ENCODE measurements at regions not wholly inside any gene's neighbourhood (a gene's known extent, or its start where the extent isn't known, plus 50 kb on each side); places are given as distances from the start of the nearest gene placed in this dataset.
"Not testable (repeated sequence)": the region's sequence is repeated elsewhere in the genome, so short reads cannot be mapped to it uniquely, and the experiment has no call there.

DNA sequence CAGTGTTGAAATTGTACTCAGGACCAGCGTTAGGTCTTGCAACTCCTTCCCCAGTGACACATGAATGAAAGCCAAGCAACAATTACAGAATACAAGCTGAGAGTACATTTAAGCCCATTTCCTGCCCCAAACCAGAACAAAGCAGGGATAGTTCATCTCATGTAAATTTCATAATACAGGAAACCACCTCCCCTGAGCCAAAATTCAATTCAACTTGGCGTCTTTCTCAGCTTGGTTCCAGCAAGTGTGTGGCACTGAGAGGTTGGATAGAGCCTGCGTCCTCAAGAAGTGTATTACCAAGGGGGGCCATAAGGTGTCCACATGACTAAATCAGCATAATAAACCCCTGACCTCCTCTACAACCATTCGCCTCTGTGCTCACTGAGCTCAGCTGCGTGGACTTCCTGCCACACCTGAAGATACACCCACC is 278.9 kb upstream of the CRY1 start:
- DNase-seq, result no peak

DNA sequence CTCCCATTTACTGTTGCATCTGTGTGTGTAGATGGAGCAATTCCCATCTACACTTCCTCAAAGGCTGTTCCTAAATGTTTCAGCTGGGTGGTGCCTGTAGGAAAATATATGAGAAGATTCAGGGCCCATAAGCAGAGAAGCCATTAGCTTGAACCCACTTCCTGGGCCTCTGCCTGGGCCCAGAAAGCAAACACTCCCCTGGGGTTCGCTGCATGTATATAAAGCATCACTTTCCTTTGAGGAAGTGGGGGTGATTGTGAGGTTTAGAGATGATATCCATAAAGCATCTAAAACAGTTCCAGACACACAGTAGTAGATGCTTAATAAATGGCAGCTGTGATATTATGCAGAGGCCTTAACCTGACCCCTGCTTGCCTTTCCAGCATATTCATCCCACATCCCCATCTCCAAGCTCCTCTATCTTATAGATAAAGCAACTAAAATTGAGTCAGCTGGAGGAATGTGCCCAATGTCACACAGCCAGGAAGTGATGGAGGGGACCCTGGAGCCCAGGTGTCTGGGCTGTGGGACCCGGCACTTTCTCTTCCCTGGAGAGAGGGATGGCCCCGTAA is 280.0 kb upstream of the CRY1 start:
- no peak for DNase-seq

DNA sequence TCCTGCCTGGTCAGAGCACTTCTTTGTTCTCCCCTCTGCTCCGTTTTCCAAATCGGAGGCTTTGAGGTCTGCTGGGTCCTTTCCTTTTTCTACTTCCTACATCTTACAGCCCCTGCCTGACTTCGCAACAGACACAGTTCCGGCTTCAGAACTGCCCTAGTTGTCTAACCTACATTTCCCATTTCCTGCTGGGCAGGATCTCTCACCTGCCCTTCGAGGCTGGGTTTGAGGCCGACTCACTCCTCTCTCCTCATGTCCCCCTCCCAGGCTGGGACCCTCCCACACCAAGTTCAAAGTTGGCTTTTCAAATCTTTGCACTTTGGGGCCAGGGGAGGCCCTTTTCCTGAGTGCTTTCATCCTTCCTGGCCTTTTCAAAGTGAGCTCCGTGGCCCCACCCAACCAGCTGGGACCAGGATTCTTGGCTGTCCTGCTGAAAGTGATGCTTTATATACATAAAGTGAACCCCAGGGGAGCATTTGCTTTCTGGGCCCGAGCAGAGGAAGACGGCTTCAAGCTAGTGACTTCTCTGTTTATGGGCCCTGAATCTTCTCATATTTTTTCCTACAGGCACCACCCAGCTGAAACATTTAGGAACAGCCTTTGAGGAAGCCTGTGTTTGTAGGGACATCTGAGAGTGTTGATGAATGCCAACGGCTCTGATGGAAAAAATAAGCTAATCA is 281.0 kb upstream of the CRY1 start:
- DNase-seq, result no peak

DNA sequence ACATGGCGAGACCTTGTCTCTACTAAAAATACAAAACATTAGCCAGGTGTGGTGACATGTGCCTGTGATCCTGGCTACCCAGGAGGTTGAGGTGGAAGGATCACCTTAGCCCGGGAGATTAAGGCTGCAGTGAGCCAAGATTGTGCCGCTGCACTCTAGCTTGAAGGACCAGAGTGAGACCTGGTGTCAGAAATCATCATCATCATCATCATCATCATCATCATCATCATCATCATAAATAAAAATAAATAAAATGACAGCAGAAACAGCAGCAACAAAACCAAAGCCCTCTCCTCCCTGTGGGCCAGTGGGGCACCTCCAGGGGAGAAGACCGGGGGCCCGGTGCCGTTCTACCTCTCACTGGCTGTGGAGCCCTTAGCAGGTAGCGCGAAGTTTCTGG is 281.9 kb upstream of the CRY1 start:
- DNase-seq, result no peak

DNA sequence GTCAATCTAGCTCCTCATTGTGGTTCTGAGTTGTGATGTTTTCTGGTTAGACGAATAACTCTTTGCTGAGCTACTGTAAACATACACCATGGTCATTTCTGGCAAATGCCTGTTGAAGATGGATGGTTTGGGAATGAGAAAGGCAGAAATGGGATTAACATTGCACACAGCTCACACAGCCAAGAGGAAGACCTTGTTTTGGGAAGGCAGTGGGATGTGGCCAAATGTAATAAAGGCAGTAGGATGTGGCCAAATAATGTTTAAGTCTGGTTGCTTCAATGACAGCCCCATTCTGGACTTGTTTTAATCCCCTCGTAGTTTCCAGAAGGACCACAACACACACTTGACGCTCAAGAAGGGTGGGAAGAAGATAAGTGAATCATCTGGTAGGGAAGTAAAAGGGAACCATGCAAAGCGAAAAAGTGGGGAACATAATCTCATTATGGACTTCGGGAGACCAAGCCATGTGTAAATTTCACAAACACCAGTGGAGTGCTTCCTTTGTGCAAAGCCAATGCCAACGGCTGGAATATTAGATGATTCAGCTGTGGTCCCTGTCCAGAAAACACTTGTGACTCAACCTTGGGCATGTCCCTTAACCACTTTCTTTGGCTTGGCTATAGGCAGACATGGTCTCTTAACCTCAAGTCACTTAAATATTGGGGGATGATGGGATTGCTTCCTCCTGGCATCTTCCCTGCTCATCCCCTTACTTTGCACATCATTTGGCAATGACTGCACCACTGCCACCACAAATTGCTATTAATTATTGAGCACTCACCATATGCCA is 284.4 kb upstream of the CRY1 start:
- no peak for DNase-seq

DNA sequence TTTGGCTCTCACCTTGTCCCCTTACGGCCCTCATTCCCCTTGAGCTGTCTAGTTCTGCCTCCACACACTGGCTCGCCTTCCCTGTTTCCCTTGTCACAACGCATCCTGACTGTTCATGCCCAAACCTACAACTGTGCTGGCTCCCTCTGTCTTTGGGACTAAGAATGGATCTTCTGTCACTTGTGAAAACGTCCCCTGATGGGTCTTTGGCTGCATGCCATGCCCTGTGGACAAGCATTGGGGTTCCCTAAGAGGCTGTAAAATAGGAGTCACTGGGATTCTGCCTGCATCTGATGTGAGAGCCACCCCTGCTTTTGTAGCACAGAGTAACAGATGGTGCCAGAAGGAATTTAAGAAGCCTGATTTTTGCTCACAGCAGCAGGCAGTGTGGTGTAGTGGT is 285.3 kb upstream of the CRY1 start:
- no peak for DNase-seq

DNA sequence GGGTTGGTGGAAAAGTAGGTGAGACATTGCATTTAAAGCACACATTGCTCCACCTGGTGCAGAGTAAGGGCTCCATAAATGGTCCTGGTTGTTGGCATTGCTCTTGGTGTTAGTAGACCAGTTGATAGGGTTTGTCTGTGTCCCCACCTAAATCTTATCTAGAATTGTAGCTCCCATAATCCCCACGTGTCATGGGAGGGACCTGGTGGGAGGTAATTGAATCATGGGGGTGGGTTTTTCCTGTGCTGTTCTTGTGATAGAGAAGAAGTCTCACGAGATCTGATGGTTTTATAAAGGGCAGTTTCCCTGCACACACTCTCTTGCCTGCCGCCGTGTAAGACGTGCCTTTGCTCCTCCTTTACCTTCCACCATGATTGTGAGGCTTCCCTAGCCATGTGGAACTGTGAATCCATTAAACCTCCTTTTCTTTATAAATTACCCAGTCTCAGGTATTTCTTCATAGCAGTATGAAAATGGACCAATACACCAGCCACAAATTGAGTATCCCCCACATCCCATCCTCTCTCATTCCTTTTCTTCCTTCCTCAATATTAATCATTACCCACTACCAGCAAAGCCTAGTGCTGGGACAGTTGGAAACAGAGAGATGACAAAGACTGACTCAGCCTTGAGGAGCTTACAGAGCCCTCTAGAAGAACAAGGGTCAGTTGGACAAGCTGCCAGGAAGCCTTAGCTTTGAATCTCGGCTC is 285.9 kb upstream of the CRY1 start:
- not testable (repeated sequence) for DNase-seq

DNA sequence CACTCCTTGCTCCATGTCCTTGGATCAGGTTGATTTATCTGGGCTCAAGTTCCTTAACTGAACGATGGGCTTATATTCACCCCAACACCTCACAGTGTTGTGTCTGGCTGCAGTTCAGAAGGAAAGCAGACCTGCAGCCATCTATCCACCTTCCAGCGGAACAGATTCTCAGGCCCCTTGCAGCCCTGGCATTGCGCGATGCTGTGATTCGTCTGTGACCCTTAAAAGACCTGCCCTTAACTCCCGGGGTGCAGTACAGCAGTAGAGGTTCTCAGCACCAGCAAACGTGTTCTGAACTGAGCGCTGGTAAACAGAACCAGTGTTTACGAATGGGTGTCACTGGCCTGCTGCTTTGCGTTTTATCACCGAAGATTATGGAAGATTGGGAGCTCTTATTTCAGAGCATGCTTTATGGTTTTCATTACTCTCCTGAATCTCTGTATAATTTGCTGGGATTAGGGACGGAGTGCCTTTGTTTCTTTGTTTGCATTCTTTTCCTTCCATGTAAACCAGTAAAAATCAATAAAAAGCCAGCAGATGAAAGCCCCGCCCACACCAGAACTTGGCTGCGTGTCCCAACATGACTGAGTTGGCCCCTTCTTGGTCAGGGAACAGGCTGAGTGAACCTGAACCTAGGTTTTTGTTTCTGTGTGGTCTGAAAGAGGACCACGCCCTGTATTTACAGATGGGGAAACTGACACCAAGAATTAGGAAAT is 286.7 kb upstream of the CRY1 start:
- no peak for DNase-seq

DNA sequence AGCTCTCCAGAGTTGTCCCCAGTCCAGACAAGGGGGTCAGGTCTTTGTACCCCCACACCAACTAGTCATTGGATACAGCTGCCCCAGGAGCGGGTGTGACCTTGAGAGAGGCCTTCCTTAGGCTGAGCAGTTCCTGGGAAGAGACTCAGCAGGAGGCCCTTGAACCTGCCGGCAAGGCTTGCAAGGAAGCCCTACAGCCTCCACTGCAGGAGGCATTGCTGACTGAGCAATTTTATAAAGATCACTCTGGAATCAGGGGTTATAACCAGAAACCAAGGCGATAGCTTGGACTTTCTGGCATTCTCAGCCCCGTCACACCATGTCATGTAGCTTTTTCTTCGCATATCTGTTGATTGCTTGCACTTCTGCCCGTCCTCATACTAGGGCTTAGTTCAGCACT is 291.3 kb upstream of the CRY1 start:
- DNase-seq, result no peak

DNA sequence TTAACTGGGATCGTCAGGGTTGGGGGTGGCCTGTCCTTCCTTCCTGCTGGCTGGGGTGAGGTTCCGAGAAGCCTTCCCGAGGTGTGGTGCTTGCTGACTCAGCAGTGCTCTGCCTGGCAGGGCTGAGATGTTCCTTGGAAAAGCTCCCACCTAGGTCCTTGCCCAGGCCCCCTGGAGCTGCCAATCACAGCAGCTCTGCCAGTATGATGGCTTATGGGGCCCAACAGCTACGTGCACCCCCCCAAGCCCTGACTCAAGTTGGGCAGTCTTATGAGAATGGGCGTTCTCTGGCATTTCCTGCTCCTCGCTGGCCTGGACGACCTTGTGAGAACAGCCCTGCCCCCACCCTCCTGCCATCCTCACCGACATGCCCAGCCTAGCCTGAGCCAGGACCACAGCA is 292.2 kb upstream of the CRY1 start:
- DNase-seq, result no peak

DNA sequence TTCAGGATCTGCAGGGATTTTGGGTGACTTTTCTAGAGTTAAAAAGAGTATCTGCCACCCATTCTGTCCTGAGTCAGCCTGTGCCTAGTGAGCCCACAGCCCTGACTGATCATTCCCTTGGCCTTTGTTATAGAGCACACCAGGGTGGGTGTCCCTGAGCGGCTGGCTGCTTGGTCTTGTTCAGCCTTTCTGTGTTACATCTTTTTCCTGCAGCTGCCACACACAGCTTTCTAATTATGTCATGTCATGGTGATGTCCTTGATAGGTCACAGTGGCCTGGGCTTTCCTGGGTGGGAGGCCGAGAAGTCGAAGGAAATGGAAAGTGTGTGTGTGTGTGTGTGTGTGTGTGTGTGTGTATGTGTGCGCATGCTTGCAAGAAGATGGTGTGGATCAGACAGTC is 293.2 kb upstream of the CRY1 start:
- DNase-seq, result no peak

DNA sequence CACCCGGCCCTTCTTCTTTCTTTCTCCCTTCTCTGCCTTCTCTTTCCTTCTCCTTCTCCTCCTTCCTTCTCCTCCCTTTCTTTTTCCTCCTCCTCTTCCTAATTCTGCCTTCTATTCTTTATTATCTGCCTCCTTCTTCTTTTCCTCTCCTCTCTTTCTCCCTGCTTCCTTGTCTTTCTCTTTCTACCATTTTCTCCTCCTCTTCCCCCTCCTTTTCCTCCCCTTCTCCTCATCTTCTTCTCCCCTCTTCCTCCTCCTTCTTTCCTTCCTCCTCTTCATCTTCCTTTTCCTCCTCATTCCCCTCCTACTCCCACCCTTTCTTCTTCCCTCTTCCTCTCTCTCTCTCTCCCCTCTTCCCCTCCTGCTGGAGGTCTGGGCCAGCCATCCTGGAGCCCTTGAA is 294.9 kb upstream of the CRY1 start:
- no peak for DNase-seq

DNA sequence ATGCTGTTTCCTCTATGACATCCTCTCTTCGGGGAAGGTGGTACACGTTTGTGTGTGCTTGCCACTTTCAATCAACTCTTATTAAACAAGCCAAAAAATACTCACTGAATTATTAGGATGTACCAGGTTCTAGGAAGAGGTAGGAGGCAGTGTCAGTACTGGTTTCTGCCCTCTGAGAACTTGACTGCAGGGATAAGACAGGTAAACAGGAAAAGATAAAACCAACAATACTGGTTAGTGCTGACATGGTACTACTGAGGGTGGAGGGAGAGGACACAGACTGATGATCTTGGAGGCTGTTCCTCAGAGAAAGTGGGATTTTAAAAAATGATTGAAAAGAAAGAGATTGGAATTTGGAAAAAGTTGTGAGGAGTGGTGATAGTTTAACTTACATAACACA is 295.2 kb upstream of the PWP1 start:
- no peak for DNase-seq

DNA sequence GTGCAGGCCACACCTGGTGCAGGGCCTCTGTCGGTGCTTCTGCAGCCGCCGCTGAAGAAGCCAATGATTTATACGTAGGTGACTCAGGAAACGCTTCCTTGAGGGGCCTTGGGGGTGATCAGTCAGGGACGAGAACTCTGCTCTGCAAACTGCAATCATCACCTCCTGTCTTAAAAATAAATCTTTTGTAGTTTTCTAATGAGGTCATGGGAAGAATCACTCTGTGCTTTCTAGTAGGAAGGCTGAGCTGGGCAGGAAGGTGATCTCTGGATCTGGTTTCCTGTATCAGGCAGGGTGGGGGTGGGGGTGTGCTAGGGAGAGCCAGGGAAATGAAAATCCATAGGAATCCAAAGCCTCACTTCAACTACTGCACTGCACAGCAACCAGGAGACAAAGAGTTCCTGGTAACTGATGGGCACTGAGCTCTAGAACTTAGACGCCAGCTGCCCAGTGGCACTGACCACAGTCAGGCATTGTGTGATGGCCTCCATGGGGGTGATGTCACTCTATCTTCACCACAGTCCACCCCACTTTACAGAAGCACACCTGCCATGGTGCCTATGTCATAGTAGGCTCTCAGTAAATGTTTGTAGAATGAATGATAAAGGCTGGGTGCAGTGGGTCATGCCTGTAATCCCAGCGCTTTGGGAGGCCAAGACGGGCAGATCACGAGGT is 292.4 kb upstream of the PWP1 start:
- no peak for DNase-seq

DNA sequence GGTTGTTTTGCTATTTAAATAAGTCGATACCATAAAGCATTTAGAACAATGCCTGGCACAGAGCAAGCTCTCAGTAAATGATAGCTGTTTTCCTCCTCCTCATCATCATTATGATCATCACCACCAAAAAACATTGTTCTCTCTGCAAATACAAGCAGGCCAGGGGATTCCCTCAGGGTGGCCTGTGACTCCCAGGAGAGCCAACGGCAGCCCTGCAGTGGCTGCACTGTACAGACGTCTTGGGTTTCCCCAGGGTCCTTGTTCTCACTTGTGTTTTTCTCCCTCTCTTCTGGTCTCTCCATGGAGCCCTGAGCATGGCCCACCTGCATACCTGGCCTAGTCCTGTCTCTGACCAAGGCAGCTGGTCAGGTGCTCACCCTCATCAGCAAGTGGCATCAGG is 290.9 kb upstream of the PWP1 start:
- no peak for DNase-seq

DNA sequence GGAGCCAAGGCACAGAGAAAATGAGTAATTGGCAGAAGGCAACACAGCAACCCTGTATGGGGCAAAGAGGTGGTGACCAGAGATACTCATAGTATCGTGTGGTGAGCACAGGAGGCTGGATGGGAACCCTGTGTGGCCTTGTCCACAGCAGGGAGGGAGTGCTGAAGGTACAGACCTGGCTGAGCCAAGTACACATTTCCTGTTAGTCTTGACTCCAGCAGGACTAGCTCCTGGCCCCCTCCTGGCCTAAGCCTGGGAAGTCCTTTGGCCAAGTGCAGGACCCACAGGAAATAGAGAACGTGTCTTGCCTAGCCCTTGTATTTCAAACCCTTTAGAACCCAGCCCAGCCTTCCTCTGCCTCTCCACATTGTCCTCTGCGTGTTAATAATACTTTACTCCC is 289.8 kb upstream of the PWP1 start:
- no peak for DNase-seq

DNA sequence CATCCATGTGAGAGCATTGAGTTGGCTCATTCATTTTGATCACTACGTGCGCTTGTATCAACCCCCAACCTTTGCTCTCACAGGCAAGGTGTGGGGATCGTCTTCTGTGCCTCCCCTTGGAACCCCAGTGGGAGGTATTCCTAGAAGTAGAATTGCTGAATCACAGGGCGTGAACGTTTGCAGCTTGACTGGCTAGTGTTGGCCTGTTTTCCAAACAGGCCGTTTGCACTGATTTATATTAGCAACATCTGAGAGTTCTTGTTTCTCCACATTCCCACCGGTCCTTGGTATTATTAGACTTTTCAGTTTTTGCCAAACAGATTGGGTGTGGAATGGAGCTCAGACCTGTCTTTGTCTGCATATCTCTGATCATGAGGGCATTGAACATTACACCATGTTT is 288.6 kb upstream of the PWP1 start:
- no peak for DNase-seq

DNA sequence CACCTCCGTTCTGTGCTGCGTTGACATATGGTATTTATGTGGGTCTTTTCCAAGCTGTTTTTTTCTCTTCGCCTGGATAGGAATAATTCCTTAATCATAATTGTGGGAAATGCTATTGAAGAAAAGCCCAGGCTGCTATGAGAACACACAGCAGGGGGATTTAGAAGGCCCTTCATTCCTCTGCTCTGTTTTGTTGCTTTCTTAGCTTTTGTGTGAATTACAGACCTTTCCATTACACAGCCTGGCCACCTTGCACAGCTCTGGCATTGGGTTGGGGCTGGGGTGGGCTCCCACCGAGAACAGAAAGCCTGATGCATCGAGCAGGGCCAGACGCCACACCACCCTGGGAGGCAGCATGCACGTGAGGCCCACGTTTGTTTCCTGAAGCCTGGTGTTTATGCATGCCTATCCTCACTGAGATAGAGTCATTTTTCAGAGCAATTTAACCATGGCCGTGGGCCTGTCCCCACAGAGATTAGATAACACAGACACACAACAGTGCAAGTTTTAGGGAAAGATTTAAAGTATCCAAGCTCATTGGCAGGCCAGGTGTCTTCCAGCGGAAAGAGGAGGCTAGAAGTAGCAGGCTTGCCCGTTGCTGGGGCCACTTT is 287.6 kb upstream of the PWP1 start:
- DNase-seq, result no peak

DNA sequence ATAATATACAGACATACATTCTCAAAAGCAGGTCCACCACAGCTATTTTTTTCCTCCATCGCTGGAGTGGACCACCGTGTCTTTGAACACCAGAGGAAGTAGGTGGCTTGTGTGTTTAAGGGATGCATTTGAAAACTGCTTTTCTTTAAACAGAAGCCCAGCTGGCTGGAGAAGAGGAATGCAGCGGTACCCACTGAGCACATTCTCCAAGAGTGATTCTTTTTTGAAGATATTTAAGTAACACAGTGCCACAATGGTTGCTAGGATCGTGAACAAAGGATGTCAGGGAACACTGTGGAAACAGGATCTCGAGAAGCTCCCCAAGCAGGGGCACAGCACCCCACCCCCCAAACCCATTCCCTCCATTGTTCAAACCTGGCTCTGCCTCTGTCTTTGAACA is 286.6 kb upstream of the PWP1 start:
- DNase-seq, result no peak

DNA sequence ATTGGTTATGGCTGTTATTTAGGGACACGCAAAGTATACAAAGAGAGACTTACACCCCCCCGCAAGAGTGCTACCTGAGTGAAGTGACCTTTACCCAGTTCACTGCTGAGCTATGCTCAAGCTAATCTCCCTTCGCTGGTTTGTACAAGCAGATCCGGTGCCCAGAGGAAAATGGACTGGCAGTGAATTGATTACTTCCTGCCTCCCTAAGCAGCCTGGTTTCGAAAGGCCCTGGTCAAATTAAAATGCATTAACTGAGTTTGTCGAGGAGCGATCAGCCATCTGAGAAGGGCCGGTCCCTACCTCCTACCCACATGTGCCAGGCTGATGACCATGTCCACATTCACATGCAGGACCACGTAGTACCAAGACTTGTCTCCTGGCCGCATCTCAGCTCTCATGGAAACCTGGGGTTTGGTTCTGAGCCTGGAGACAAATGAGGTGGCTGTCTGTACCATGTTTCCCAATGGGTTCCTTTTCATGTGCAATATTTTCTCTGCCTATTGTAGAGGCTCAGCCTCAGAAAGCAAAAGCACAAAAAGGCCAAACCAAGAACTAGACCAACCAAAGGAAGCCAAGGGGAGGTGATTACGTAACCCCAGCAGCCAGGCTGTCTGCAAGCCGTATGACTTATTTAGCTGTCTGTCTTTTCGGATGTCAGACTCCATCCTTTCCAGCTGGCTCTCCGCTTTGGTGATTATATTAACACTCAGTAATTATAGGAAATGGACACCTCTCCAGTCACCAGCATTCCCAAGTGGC is 284.7 kb upstream of the PWP1 start:
- no peak for DNase-seq
